ENCODE measurements at regions not wholly inside any gene's neighbourhood (a gene's known extent, or its start where the extent isn't known, plus 50 kb on each side); places are given as distances from the start of the nearest gene placed in this dataset.

- no peak overlapping the region for H3K4ac ChIP-seq (ENCODE audit: low read depth, low read length)
- H2BK12ac ChIP-seq (ENCODE audit: insufficient read length, low read depth, low read length) = no peak overlapping the region
- WGBS (ENCODE audit: extremely low coverage, insufficient read length, low lambda C conversion rate) = no CpG with 5 or more reads among the region's 6 CpGs
- H3K27ac ChIP-seq (ENCODE audit: insufficient read length, low read depth, low read length) = no peak overlapping the region
- no peak overlapping the region for H2BK15ac ChIP-seq (ENCODE audit: low read depth, low read length)
- no peaks in the 10 kb centered on the region for H3K4me1 ChIP-seq (ENCODE audit: insufficient read depth, low read length)
- Mint-ChIP-seq H3K9me3 (no peaks in the 10 kb centered on the region), H3K27ac (no peak overlapping the region), H3K27me3 (ENCODE audit: low read depth) (peaks cover 98% of the 10 kb centered on the region), H3K4me3 (no peak overlapping the region), H3K36me3 (ENCODE audit: insufficient read depth in 1 of 3, low read depth in 3 of 3) (no peaks in the 10 kb centered on the region), H3K4me1 (peaks cover under 1 to 10% of the 10 kb centered on the region in 2 experiments)
- no peak overlapping the region for H3K9ac ChIP-seq (ENCODE audit: extremely low read depth, insufficient read length, low read length)
- H3K14ac ChIP-seq (ENCODE audit: insufficient read depth, low read length) = no peak overlapping the region
- no peak overlapping the region for H2AFZ ChIP-seq (ENCODE audit: low read length)
- H3K23ac ChIP-seq (ENCODE audit: insufficient read length, low read depth, low read length) = no peak overlapping the region
- H3K56ac ChIP-seq (ENCODE audit: insufficient read length, low read depth, low read length) = no peak overlapping the region
- no peaks in the 10 kb centered on the region for H3K23me2 ChIP-seq (ENCODE audit: insufficient read length, low read depth, low read length, poor library complexity, severe bottlenecking)
- H3K9me3 ChIP-seq (ENCODE audit: control insufficient read depth, low read depth, low read length) = no peaks in the 10 kb centered on the region
- H3K27me3 ChIP-seq (ENCODE audit: insufficient read depth, low read length) = peaks cover 13% of the 10 kb centered on the region
- H3K18ac ChIP-seq (ENCODE audit: insufficient read length, low read depth, low read length) = no peak overlapping the region
- TF ChIP-seq CTCF (conservative IDR thresholded peaks at IDR 0.05) = no peak
- H2BK5ac ChIP-seq (ENCODE audit: insufficient read length, low read length) = no peak overlapping the region
- H4K91ac ChIP-seq (ENCODE audit: insufficient read length, low read depth, low read length) = no peak overlapping the region
- no peaks in the 10 kb centered on the region for H4K20me1 ChIP-seq (ENCODE audit: control insufficient read depth, insufficient read depth, insufficient read length)
- H2BK120ac ChIP-seq (ENCODE audit: low read depth, low read length, poor library complexity, severe bottlenecking) = no peak overlapping the region
- DNase-seq = no peak
- no peak overlapping the region for H3K4me2 ChIP-seq (ENCODE audit: insufficient read depth, insufficient read length, low read length)
- no peak overlapping the region for H3T11ph ChIP-seq (ENCODE audit: low read length)
- no peak overlapping the region for H4K8ac ChIP-seq (replicated peaks; ENCODE audit: insufficient read length, low read depth, low read length)
- H3K79me1 ChIP-seq (ENCODE audit: insufficient read depth, low read depth, low read length, poor library complexity, severe bottlenecking) = no peaks in the 10 kb centered on the region
- no peak overlapping the region for H2AK5ac ChIP-seq (ENCODE audit: insufficient read length, low read length)
- H4K5ac ChIP-seq (ENCODE audit: insufficient read length, low read depth, low read length) = no peak overlapping the region
- no peak overlapping the region for H2BK20ac ChIP-seq (ENCODE audit: low read depth, low read length, poor library complexity, severe bottlenecking)
- no peaks in the 10 kb centered on the region for H3K79me2 ChIP-seq (ENCODE audit: insufficient read depth, low read length)
Observed at GRCh38 chr22:22750335-22751042, 106.1 kb downstream of the GGTLC2 start.
